Stimulated activated memory B cell treated with anti-CD40 and anti-IgM and Interleukin-4, amounts not matched to agents 10 μg/mL and 1 μg/mL and 100 μg/mL, for 72 hours (primary cell): ENCODE measurements at regions not wholly inside any gene's neighbourhood (a gene's known extent, or its start where the extent isn't known, plus 50 kb on each side); places are given as distances from the start of the nearest gene placed in this dataset.

Source experiments
- ATAC-seq: fragments of 150-1000 bp; cut with Tn5 transposase; 2 replicates; pipeline ENCODE4 v1.10.0; 2021
- H3K27ac Mint-ChIP-seq: one replicate; pipeline ENCODE4 v1.8.0; 2022; ENCODE audit warnings: mild to moderate bottlenecking, mixed read lengths
- H3K27me3 Mint-ChIP-seq: one replicate; pipeline ENCODE4 v1.8.0; 2022; ENCODE audit warnings: mixed read lengths
- H3K36me3 Mint-ChIP-seq: one replicate; pipeline ENCODE4 v1.8.0; 2022; ENCODE audit warnings: mixed read lengths
- H3K4me1 Mint-ChIP-seq: one replicate; pipeline ENCODE4 v1.8.0; 2022; ENCODE audit warnings: mixed read lengths
- H3K4me3 Mint-ChIP-seq: one replicate; pipeline ENCODE4 v1.8.0; 2022; ENCODE audit warnings: mild to moderate bottlenecking, moderate library complexity, mixed read lengths
- H3K9me3 Mint-ChIP-seq: one replicate; pipeline ENCODE4 v1.8.0; 2022; ENCODE audit warnings: mixed read lengths

DNA sequence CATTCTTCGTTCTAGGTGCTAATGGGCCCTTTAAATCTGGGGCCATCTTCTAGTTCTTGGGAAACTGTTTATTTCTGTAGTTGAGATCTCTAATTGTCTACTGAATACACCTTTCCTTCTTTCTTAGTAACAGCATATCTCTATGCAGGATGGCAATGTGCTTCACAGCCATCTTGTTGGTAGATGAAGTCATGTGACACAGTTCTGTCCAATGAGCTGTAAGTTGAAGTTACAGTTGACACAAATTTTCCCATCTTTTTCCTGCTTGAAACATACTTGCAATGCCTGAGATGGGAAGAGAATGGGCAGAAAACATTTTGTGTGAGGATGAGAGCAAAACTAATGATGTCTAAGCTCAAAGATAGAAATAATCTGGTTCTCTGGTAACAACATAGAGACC lies 57.3 kb upstream of the PHLPP1 start:
- Mint-ChIP-seq H3K27ac (no peak overlapping the region), H3K36me3 (no peaks in the 10 kb centered on the region), H3K4me1 (no peaks in the 10 kb centered on the region), H3K9me3 (no peaks in the 10 kb centered on the region), H3K4me3 (no peak overlapping the region), H3K27me3 (no peaks in the 10 kb centered on the region)
- no peak for ATAC-seq

- Mint-ChIP-seq H3K9me3 (no peaks in the 10 kb centered on the region), H3K4me3 (no peak overlapping the region), H3K36me3 (no peaks in the 10 kb centered on the region), H3K27me3 (no peaks in the 10 kb centered on the region), H3K4me1 (no peaks in the 10 kb centered on the region), H3K27ac (no peak overlapping the region)
- peak; percentile 43 for ATAC-seq
These were observed 55.6 kb upstream of the PHLPP1 start for GRCh38 chr18:62659698-62660097.

GRCh38 chr18:62660691-62661090 lies 54.6 kb upstream of the PHLPP1 start:
- no peak for ATAC-seq
- H3K27me3 Mint-ChIP-seq = no peaks in the 10 kb centered on the region
- H3K4me3 Mint-ChIP-seq = no peak overlapping the region
- no peak overlapping the region for H3K27ac Mint-ChIP-seq
- H3K4me1 Mint-ChIP-seq = no peaks in the 10 kb centered on the region
- no peaks in the 10 kb centered on the region for H3K36me3 Mint-ChIP-seq
- H3K9me3 Mint-ChIP-seq = no peaks in the 10 kb centered on the region

GRCh38 chr18:62663731-62664336 lies 51.5 kb upstream of the PHLPP1 start:
- no peaks in the 10 kb centered on the region for H3K9me3 Mint-ChIP-seq
- no peaks in the 10 kb centered on the region for H3K36me3 Mint-ChIP-seq
- no peaks in the 10 kb centered on the region for H3K27me3 Mint-ChIP-seq
- ATAC-seq = peak; percentile 34
- no peaks in the 10 kb centered on the region for H3K4me1 Mint-ChIP-seq
- H3K27ac Mint-ChIP-seq = no peak overlapping the region
- no peak overlapping the region for H3K4me3 Mint-ChIP-seq

DNA sequence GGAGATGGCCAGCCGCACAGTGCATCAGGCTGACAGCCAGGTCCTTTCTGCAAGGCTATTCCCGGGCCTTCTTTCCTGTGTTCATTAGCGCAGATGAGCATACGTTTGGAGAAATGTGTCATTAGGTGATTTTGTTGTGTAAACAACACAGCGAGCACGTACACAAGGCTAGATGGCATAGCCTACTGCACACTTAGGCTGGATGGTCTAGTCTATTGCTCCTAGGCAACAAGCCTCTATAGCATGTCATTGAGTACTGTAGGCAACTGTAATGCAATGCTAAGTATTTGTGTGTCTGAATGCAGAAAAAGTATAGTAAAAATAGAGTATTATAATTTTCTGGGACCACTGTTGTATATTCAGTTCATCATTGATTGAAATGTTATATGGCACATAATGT lies 50.9 kb upstream of the PHLPP1 start:
- Mint-ChIP-seq H3K4me3 (no peak overlapping the region), H3K27me3 (no peaks in the 10 kb centered on the region), H3K36me3 (no peaks in the 10 kb centered on the region), H3K9me3 (no peaks in the 10 kb centered on the region), H3K27ac (no peak overlapping the region), H3K4me1 (no peaks in the 10 kb centered on the region)
- ATAC-seq = no peak

DNA sequence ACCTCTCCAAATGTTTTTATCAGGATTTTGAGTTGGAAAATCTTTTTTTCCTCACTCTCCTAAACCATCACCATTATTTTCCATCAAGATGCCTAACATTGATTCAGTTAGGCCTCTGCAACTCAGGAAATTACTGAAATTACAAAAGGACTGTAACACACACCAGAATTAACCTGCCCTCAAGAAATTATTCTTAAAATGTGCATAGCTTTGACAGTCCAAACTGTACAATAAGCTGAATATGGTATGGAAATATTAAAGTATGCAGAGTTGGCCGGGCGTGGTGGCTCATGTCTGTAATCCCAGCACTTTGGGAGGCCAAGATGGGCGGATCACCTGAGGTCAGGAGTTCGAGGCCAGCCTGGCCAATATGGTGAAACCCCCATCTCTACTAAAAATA lies 50.2 kb upstream of the PHLPP1 start:
- Mint-ChIP-seq H3K27ac (no peak overlapping the region), H3K27me3 (no peaks in the 10 kb centered on the region), H3K9me3 (no peaks in the 10 kb centered on the region), H3K4me1 (no peaks in the 10 kb centered on the region), H3K4me3 (no peak overlapping the region), H3K36me3 (no peaks in the 10 kb centered on the region)
- no peak for ATAC-seq
